ENCODE measurements at regions not wholly inside any gene's neighbourhood (a gene's known extent, or its start where the extent isn't known, plus 50 kb on each side); places are given as distances from the start of the nearest gene placed in this dataset.

GRCh38 chr12:24173067-24173466 is 223.6 kb upstream of the SOX5 start:
- TF ChIP-seq, protein P1, sequence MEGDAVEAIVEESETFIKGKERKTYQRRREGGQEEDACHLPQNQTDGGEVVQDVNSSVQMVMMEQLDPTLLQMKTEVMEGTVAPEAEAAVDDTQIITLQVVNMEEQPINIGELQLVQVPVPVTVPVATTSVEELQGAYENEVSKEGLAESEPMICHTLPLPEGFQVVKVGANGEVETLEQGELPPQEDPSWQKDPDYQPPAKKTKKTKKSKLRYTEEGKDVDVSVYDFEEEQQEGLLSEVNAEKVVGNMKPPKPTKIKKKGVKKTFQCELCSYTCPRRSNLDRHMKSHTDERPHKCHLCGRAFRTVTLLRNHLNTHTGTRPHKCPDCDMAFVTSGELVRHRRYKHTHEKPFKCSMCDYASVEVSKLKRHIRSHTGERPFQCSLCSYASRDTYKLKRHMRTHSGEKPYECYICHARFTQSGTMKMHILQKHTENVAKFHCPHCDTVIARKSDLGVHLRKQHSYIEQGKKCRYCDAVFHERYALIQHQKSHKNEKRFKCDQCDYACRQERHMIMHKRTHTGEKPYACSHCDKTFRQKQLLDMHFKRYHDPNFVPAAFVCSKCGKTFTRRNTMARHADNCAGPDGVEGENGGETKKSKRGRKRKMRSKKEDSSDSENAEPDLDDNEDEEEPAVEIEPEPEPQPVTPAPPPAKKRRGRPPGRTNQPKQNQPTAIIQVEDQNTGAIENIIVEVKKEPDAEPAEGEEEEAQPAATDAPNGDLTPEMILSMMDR (conservative IDR thresholded peaks at IDR 0.05; ENCODE audit: low read depth, low read length): no peak
- TF ChIP-seq, protein P2, sequence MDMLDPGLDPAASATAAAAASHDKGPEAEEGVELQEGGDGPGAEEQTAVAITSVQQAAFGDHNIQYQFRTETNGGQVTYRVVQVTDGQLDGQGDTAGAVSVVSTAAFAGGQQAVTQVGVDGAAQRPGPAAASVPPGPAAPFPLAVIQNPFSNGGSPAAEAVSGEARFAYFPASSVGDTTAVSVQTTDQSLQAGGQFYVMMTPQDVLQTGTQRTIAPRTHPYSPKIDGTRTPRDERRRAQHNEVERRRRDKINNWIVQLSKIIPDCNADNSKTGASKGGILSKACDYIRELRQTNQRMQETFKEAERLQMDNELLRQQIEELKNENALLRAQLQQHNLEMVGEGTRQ (IDR thresholded peaks at IDR 0.05; ENCODE audit: low read depth, low read length): no peak
- TF ChIP-seq CEBPB (IDR thresholded peaks at IDR 0.05; ENCODE audit: low read depth, low read length): no peak
- no peak for TF ChIP-seq CHD1 (IDR thresholded peaks at IDR 0.05; ENCODE audit: low read depth, low read length)
- TF ChIP-seq POLR2A (IDR thresholded peaks at IDR 0.05; ENCODE audit: low read depth, low read length): no peak
- TF ChIP-seq RCOR1 (IDR thresholded peaks at IDR 0.05; ENCODE audit: insufficient replicate concordance, low read length): no peak
- TF ChIP-seq RFX5 (IDR thresholded peaks at IDR 0.05; ENCODE audit: low read depth, low read length): no peak
- no peak for TF ChIP-seq SMC3 (IDR thresholded peaks at IDR 0.05; ENCODE audit: low read depth, low read length)
- TF ChIP-seq FOS (IDR thresholded peaks at IDR 0.05; ENCODE audit: low read depth, low read length): no peak
- TF ChIP-seq RAD21 (IDR thresholded peaks at IDR 0.05; ENCODE audit: low read length): no peak
- TF ChIP-seq MAZ (IDR thresholded peaks at IDR 0.05; ENCODE audit: borderline replicate concordance, low read depth, low read length): no peak

All from IMR-90 (cell line).